Cerebellar cortex (tissue), 1 donor: ENCODE measurements at regions not wholly inside any gene's neighbourhood (a gene's known extent, or its start where the extent isn't known, plus 50 kb on each side); places are given as distances from the start of the nearest gene placed in this dataset.

Experiments used
- DNase-seq: peaks from one replicate; pipeline ENCODE4 v3.0.0-alpha.2; 2015; ENCODE audit warnings: low spot score

DNA sequence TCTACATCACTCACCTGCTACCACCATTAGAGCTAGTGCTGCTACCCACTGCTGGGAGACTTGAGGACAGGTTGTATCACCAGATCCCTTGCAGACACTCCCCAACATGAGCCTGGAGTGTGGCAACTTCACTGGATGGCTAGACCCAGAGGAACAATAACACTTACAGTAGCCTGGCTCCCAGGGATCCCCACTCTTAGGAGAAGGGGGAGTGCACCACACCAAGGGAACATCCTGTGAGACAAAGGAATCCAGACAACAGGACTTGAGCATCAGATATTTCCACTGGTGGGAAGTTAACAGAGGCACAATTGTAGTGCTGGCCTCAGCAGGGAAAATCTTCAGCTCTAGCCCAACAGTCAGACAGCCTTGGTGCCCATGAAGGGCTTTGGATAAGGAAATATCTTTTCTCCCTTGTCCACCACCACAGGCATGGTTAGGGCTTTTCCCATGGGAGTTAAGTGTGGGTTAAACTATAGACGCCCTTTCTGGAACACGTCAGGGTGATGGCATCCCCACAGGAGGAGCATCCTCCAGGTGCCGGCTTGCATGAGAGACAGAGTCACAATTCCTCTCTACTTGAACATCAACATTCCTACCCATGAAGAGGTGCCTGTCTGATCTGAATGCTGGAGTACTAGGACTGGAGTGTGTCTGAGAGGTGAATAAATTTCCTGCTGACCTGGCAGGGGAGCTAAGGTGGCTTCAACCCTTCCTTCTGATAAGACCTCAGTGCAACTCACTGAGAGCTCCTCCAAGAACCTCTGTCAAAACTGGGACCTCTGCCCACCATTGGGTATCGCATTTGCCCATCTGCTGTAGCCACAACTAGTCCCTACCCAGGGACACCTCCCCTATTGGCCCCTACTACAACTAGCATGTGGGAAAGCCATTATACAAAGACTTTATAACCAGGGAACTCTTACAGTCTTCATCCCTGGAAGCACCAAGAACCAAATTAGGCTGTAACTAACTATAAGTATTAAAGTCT lies 55.4 kb upstream of the SIRPG start:
- DNase-seq: no peak

GRCh38 chr20:1711826-1712601 lies 54.4 kb upstream of the SIRPG start:
- no peak for DNase-seq

GRCh38 chr20:1711266-1711665 lies 53.7 kb upstream of the SIRPG start:
- DNase-seq: no peak

DNA sequence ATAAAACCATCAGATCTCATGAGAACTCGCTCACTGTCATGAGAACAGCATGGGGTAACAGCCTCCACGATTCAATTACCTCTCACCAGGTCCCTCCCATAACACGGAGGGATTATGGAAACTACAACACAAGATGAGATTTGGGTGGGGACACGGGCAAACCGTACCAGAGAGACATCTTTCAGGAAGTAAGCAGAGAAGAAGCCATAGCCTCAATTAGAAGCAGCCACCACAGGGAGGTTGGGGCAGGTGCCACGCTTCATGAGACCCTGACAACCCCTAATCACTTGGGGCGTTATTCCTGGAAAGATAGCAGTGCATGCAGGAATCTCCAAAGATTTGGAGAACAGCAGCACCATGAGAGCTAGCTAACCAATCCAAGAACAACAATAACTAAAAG lies 52.9 kb upstream of the SIRPG start:
- DNase-seq: no peak

DNA sequence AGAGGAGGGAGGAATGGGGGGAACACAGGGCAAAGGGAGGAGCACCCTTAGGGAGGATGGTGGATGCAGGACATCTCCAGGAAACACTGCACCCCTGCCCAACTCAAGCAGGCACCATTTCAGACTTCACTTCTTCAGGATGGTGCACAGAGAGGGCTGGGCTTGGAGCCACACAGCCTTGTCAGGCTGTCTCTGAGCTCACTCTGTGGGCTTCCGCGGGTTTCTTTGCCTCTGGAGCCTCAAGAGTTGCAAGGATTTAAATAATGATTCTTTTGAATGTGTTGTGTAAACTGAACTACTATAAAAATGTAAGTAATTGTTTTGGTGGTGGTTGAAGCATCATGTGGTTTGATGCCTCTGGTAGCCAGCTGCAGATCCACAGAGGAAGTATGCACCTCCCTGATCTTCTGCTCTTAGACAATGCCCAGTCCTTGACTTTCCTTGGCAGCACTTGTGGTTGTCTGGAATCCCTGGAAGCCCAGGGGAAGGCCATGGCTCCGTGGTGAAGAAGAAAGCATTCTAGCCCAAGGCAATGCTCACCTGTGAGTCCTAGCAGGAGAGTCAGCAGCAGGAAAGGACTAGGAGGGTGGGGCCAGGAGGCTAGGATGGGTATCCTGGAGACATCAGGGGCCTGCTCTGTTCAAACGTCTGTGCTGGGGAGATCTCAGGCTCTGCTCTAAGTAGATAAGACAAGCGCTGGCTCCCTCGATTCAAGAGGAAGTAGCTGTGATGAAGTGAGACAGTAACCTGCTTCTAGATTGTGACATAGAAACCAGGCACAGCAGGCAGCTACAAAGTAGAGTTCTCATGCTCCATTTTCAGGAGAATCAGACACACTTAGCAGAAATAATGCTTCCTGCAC lies 50.2 kb upstream of the SIRPG start:
- no peak for DNase-seq
